Spinal cord (tissue), 9 donors: ENCODE measurements at regions not wholly inside any gene's neighbourhood (a gene's known extent, or its start where the extent isn't known, plus 50 kb on each side); places are given as distances from the start of the nearest gene placed in this dataset.

ENCODE experiments used
- DNase-seq, 6 donors: peaks; one replicate each; pipeline versions ENCODE4 v3.0.0 to v3.0.0-alpha.2; 2013 to 2015; ENCODE audit warnings: low spot score in 6 of 6, low read depth in 4 of 6
- H3K27ac ChIP-seq: one replicate; pipeline ENCODE4 v1.5.1; 2013; ENCODE audit warnings: low read depth, low read length, control low read depth
- H3K27me3 ChIP-seq: one replicate; pipeline ENCODE4 v1.6.1; 2013; ENCODE audit warnings: low read length; ENCODE audit not compliant: control insufficient read depth, insufficient read depth
- H3K36me3 ChIP-seq: one replicate; pipeline ENCODE4 v1.6.1; 2013; ENCODE audit warnings: low read length; ENCODE audit not compliant: control insufficient read depth, insufficient read depth
- H3K4me1 ChIP-seq: one replicate; pipeline ENCODE4 v1.6.1; 2013; ENCODE audit warnings: low read length; ENCODE audit not compliant: control insufficient read depth, insufficient read depth
- H3K4me3 ChIP-seq: one replicate; pipeline ENCODE4 v1.5.1; 2013; ENCODE audit warnings: low read depth, low read length, control low read depth
- H3K9me3 ChIP-seq: one replicate; pipeline ENCODE4 v1.6.1; 2013; ENCODE audit warnings: low read length; ENCODE audit not compliant: control insufficient read depth, insufficient read depth
- WGBS: methylation state at CpG from one replicate; pipeline ENCODE4 v1.1.5; 2013; ENCODE audit warnings: missing lambda C conversion rate; ENCODE audit not compliant: insufficient coverage; 5-methylcytosine and 5-hydroxymethylcytosine counted together
- donor health status: healthy.

- no peaks in the 10 kb centered on the region for H3K36me3 ChIP-seq
- H3K9me3 ChIP-seq: no peaks in the 10 kb centered on the region
- H3K27me3 ChIP-seq: no peaks in the 10 kb centered on the region
- no peak overlapping the region for H3K27ac ChIP-seq
- 100% methylated on average over 1 of the region's 4 CpGs for WGBS
- no peak for DNase-seq
- no peaks in the 10 kb centered on the region for H3K4me1 ChIP-seq
- no peak overlapping the region for H3K4me3 ChIP-seq
Measured at GRCh38 chr1:199857108-199857507, 170.4 kb upstream of the NR5A2 start.

GRCh38 chr1:199857516-199857915 lies 170.0 kb upstream of the NR5A2 start:
- Histone ChIP-seq H3K27me3 (no peaks in the 10 kb centered on the region), H3K4me3 (no peak overlapping the region), H3K4me1 (no peaks in the 10 kb centered on the region), H3K9me3 (no peaks in the 10 kb centered on the region), H3K36me3 (no peaks in the 10 kb centered on the region), H3K27ac (no peak overlapping the region)
- DNase-seq: no peak
- no CpG with 5 or more reads among the region's 1 CpG for WGBS

- WGBS: 67% methylated on average over 1 of the region's 4 CpGs
- H3K4me3 ChIP-seq: no peak overlapping the region
- H3K27me3 ChIP-seq: no peaks in the 10 kb centered on the region
- no peak overlapping the region for H3K27ac ChIP-seq
- H3K36me3 ChIP-seq: no peaks in the 10 kb centered on the region
- no peak for DNase-seq
- H3K9me3 ChIP-seq: no peaks in the 10 kb centered on the region
- no peaks in the 10 kb centered on the region for H3K4me1 ChIP-seq
Measured at GRCh38 chr1:199858171-199858570, 169.3 kb upstream of the NR5A2 start.

- WGBS: no CpG with 5 or more reads among the region's 1 CpG
- H3K4me3 ChIP-seq: no peak overlapping the region
Measured at GRCh38 chr1:199858856-199859255, 168.7 kb upstream of the NR5A2 start.

GRCh38 chr1:199859491-199859933 lies 168.0 kb upstream of the NR5A2 start:
- H3K4me1 ChIP-seq: no peaks in the 10 kb centered on the region
- H3K27ac ChIP-seq: no peak overlapping the region
- WGBS: 53% methylated on average over 2 of the region's 3 CpGs
- no peaks in the 10 kb centered on the region for H3K36me3 ChIP-seq
- no peaks in the 10 kb centered on the region for H3K27me3 ChIP-seq
- no peak overlapping the region for H3K4me3 ChIP-seq
- DNase-seq: peak; percentile 0 to 84 (median 16)
- no peaks in the 10 kb centered on the region for H3K9me3 ChIP-seq

More at GRCh38 chr1:199858856-199859255, 168.7 kb upstream of the NR5A2 start:
- Histone ChIP-seq H3K4me1 (no peaks in the 10 kb centered on the region), H3K36me3 (no peaks in the 10 kb centered on the region), H3K9me3 (no peaks in the 10 kb centered on the region), H3K27ac (no peak overlapping the region), H3K27me3 (no peaks in the 10 kb centered on the region)
- no peak for DNase-seq

- Histone ChIP-seq H3K4me1 (no peaks in the 10 kb centered on the region), H3K4me3 (no peak overlapping the region), H3K27me3 (no peaks in the 10 kb centered on the region), H3K27ac (no peak overlapping the region), H3K9me3 (no peaks in the 10 kb centered on the region), H3K36me3 (no peaks in the 10 kb centered on the region)
- 94% methylated on average over 2 of the region's 3 CpGs for WGBS
- DNase-seq: no peak
Measured at GRCh38 chr1:199861020-199861795, 166.3 kb upstream of the NR5A2 start.

GRCh38 chr1:199862047-199862446 lies 165.5 kb upstream of the NR5A2 start:
- no peaks in the 10 kb centered on the region for H3K4me1 ChIP-seq
- DNase-seq: no peak
- H3K9me3 ChIP-seq: no peaks in the 10 kb centered on the region
- H3K36me3 ChIP-seq: no peaks in the 10 kb centered on the region
- no peak overlapping the region for H3K27ac ChIP-seq
- no peaks in the 10 kb centered on the region for H3K27me3 ChIP-seq
- WGBS: no CpG with 5 or more reads among the region's 2 CpGs
- no peak overlapping the region for H3K4me3 ChIP-seq

- Histone ChIP-seq H3K4me3 (no peak overlapping the region), H3K36me3 (no peaks in the 10 kb centered on the region), H3K9me3 (no peaks in the 10 kb centered on the region), H3K4me1 (no peaks in the 10 kb centered on the region), H3K27me3 (no peaks in the 10 kb centered on the region), H3K27ac (no peak overlapping the region)
- 29% methylated on average over 4 of the region's 5 CpGs for WGBS
- DNase-seq: no peak
Measured at GRCh38 chr1:199866210-199866617, 161.3 kb upstream of the NR5A2 start.

- H3K27me3 ChIP-seq: no peaks in the 10 kb centered on the region
- no peaks in the 10 kb centered on the region for H3K9me3 ChIP-seq
- H3K36me3 ChIP-seq: no peaks in the 10 kb centered on the region
- no peak for DNase-seq
- H3K27ac ChIP-seq: no peak overlapping the region
- H3K4me1 ChIP-seq: no peaks in the 10 kb centered on the region
- WGBS: no CpG with 5 or more reads among the region's 3 CpGs
- H3K4me3 ChIP-seq: no peak overlapping the region
Measured at GRCh38 chr1:199867601-199868000, 159.9 kb upstream of the NR5A2 start.

- Histone ChIP-seq H3K4me3 (no peak overlapping the region), H3K9me3 (no peaks in the 10 kb centered on the region)
- WGBS: 85% methylated on average over 2 of the region's 3 CpGs
Measured at GRCh38 chr1:199868777-199869176, 158.7 kb upstream of the NR5A2 start.

More at GRCh38 chr1:199868777-199869176, 158.7 kb upstream of the NR5A2 start:
- no peak overlapping the region for H3K27ac ChIP-seq
- no peak for DNase-seq
- H3K36me3 ChIP-seq: no peaks in the 10 kb centered on the region
- no peaks in the 10 kb centered on the region for H3K4me1 ChIP-seq
- no peaks in the 10 kb centered on the region for H3K27me3 ChIP-seq
